Smooth muscle cell (in vitro differentiated cells): ENCODE measurements at regions not wholly inside any gene's neighbourhood (a gene's known extent, or its start where the extent isn't known, plus 50 kb on each side); places are given as distances from the start of the nearest gene placed in this dataset.

Experiments used
- DNase-seq: peaks from one replicate; lab custom pipeline; 2025; ENCODE audit not compliant: unreplicated experiment; lab: John Stamatoyannopoulos, UW
- H2AFZ ChIP-seq: fragments of 200-600 bp; sonication (generic); 2 replicates; pipeline ENCODE4 v1.6.0; 2016; ENCODE audit warnings: antibody characterized with exemption, low read depth, mild to moderate bottlenecking
- H3F3A ChIP-seq: fragments of 200-600 bp; sonication (generic); 2 replicates; pipeline ENCODE4 v1.6.0; 2017; ENCODE audit warnings: antibody characterized with exemption, low read depth
- H3K27ac ChIP-seq: fragments of 200-600 bp; sonication (generic); 2 replicates; pipeline ENCODE4 v1.5.1; 2016; ENCODE audit warnings: low read depth, mild to moderate bottlenecking
- H3K27me3 ChIP-seq: fragments of 200-600 bp; sonication (generic); 2 replicates; pipeline ENCODE4 v1.6.1; 2016; ENCODE audit warnings: low read depth, mild to moderate bottlenecking
- H3K36me3 ChIP-seq: fragments of 200-600 bp; sonication (generic); 2 replicates; pipeline ENCODE4 v1.5.1; 2016; ENCODE audit warnings: low read depth
- H3K4me1 ChIP-seq: fragments of 200-600 bp; sonication (generic); 2 replicates; pipeline ENCODE4 v1.5.1; 2016; ENCODE audit warnings: low read depth
- H3K4me2 ChIP-seq: fragments of 200-600 bp; sonication (generic); 2 replicates; pipeline ENCODE4 v1.6.0; 2016; ENCODE audit warnings: mild to moderate bottlenecking
- H3K4me3 ChIP-seq: fragments of 200-600 bp; sonication (generic); 2 replicates; pipeline ENCODE4 v1.5.1; 2016; ENCODE audit warnings: mild to moderate bottlenecking
- H3K79me2 ChIP-seq: fragments of 200-600 bp; sonication (generic); 2 replicates; pipeline ENCODE4 v1.6.0; 2016; ENCODE audit warnings: low read depth, mild to moderate bottlenecking
- H3K9ac ChIP-seq: fragments of 200-600 bp; sonication (generic); 2 replicates; pipeline ENCODE4 v1.6.0; 2016; ENCODE audit warnings: low read depth
- H3K9me3 ChIP-seq: fragments of 200-600 bp; sonication (generic); replicated peaks from 2 replicates; pipeline ENCODE4 v1.5.1; 2016; ENCODE audit warnings: low read depth
- H4K20me1 ChIP-seq: fragments of 200-600 bp; sonication (generic); 2 replicates; pipeline ENCODE4 v1.6.0; 2016; ENCODE audit warnings: low read depth
- CTCF ChIP-seq: fragments of 200-600 bp; sonication (generic); IDR thresholded peaks from 2 replicates; pipeline ENCODE4 v1.5.1; 2017; ENCODE audit warnings: borderline replicate concordance, mild to moderate bottlenecking, antibody characterized with exemption; ENCODE audit not compliant: insufficient read depth, poor library complexity, severe bottlenecking
- WGBS: methylation state at CpG from one replicate; pipeline ENCODE4 v1.1.7; 2016; ENCODE audit warnings: low lambda C conversion rate; 5-methylcytosine and 5-hydroxymethylcytosine counted together

- Histone ChIP-seq H3K79me2 (no peaks in the 10 kb centered on the region), H3K9me3 (no peaks in the 10 kb centered on the region), H4K20me1 (no peaks in the 10 kb centered on the region), H2AFZ (no peak overlapping the region), H3F3A (no peaks in the 10 kb centered on the region), H3K36me3 (no peaks in the 10 kb centered on the region), H3K4me3 (no peak overlapping the region), H3K27me3 (no peaks in the 10 kb centered on the region), H3K4me2 (no peak overlapping the region), H3K27ac (no peak overlapping the region), H3K4me1 (no peaks in the 10 kb centered on the region), H3K9ac (no peak overlapping the region)
- 85% methylated on average over 1 of the region's 1 CpG for WGBS
- TF ChIP-seq CTCF: no peak
- no peak for DNase-seq
Measured at GRCh38 chr3:94398036-94398435, 335.2 kb downstream of the NSUN3 start.

- Histone ChIP-seq H3K9ac (no peak overlapping the region), H3K4me1 (no peaks in the 10 kb centered on the region), H3K4me3 (no peak overlapping the region), H4K20me1 (no peaks in the 10 kb centered on the region), H3K27me3 (no peaks in the 10 kb centered on the region), H3K27ac (no peak overlapping the region), H3K36me3 (no peaks in the 10 kb centered on the region), H3F3A (no peaks in the 10 kb centered on the region), H2AFZ (no peak overlapping the region), H3K79me2 (no peaks in the 10 kb centered on the region), H3K4me2 (no peak overlapping the region), H3K9me3 (no peaks in the 10 kb centered on the region)
- DNase-seq: no peak
- TF ChIP-seq CTCF: no peak
Measured at GRCh38 chr3:94401466-94401865, 338.6 kb downstream of the NSUN3 start.

GRCh38 chr3:94402126-94402525, 339.3 kb downstream of the NSUN3 start:
- H3K4me1 ChIP-seq: no peaks in the 10 kb centered on the region
- H3K9ac ChIP-seq: no peak overlapping the region
- no peaks in the 10 kb centered on the region for H3K9me3 ChIP-seq
- no peaks in the 10 kb centered on the region for H4K20me1 ChIP-seq
- no peaks in the 10 kb centered on the region for H3K36me3 ChIP-seq
- H3K79me2 ChIP-seq: no peaks in the 10 kb centered on the region
- H3F3A ChIP-seq: no peaks in the 10 kb centered on the region
- H3K4me3 ChIP-seq: no peak overlapping the region
- TF ChIP-seq CTCF: no peak
- 91% methylated on average over 1 of the region's 1 CpG for WGBS
- no peak overlapping the region for H3K27ac ChIP-seq
- no peak overlapping the region for H2AFZ ChIP-seq
- no peak for DNase-seq
- H3K4me2 ChIP-seq: no peak overlapping the region
- no peaks in the 10 kb centered on the region for H3K27me3 ChIP-seq

GRCh38 chr3:94405258-94406035, 342.6 kb downstream of the NSUN3 start:
- no peaks in the 10 kb centered on the region for H3K36me3 ChIP-seq
- no peak overlapping the region for H2AFZ ChIP-seq
- no peaks in the 10 kb centered on the region for H3K9me3 ChIP-seq
- H3K4me1 ChIP-seq: no peaks in the 10 kb centered on the region
- no peaks in the 10 kb centered on the region for H3K27me3 ChIP-seq
- H4K20me1 ChIP-seq: no peaks in the 10 kb centered on the region
- TF ChIP-seq CTCF: no peak
- H3K27ac ChIP-seq: no peak overlapping the region
- H3K4me2 ChIP-seq: no peak overlapping the region
- H3K4me3 ChIP-seq: no peak overlapping the region
- WGBS: 75% methylated on average over 5 of the region's 5 CpGs
- no peaks in the 10 kb centered on the region for H3F3A ChIP-seq
- H3K79me2 ChIP-seq: no peaks in the 10 kb centered on the region
- no peak for DNase-seq
- H3K9ac ChIP-seq: no peak overlapping the region
